ENCODE measurements at regions not wholly inside any gene's neighbourhood (a gene's known extent, or its start where the extent isn't known, plus 50 kb on each side); places are given as distances from the start of the nearest gene placed in this dataset.

DNA sequence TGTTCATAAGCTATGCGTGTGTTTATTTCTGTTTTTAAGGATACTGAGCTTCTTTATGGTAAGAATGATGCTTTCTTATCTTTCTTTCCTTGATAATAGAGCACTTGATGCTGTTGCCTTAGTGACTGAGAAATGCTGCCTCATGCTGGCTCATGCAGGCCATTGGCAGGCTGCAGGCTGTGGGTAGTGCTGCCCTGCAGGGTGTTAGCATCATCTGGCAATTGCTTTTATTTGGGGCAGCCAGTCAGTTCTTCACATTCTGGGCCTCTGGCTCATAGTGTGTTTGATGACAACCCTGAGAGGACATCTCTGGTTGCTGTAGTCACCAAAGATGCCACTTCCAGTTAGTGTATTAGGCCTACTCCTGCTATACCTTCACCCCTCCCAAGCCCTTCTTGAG is 66.2 kb upstream of the ONECUT1 start:
- no peak for DNase-seq (ENCODE audit: extremely low read depth, low read depth)
- TF ChIP-seq, protein P1, sequence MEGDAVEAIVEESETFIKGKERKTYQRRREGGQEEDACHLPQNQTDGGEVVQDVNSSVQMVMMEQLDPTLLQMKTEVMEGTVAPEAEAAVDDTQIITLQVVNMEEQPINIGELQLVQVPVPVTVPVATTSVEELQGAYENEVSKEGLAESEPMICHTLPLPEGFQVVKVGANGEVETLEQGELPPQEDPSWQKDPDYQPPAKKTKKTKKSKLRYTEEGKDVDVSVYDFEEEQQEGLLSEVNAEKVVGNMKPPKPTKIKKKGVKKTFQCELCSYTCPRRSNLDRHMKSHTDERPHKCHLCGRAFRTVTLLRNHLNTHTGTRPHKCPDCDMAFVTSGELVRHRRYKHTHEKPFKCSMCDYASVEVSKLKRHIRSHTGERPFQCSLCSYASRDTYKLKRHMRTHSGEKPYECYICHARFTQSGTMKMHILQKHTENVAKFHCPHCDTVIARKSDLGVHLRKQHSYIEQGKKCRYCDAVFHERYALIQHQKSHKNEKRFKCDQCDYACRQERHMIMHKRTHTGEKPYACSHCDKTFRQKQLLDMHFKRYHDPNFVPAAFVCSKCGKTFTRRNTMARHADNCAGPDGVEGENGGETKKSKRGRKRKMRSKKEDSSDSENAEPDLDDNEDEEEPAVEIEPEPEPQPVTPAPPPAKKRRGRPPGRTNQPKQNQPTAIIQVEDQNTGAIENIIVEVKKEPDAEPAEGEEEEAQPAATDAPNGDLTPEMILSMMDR (IDR thresholded peaks at IDR 0.05; ENCODE audit: low read depth, low read length, missing control alignments), result no peak
- H3K4me3 ChIP-seq (replicated peaks; ENCODE audit: low read depth, low read length), result no peak overlapping the region

DNA sequence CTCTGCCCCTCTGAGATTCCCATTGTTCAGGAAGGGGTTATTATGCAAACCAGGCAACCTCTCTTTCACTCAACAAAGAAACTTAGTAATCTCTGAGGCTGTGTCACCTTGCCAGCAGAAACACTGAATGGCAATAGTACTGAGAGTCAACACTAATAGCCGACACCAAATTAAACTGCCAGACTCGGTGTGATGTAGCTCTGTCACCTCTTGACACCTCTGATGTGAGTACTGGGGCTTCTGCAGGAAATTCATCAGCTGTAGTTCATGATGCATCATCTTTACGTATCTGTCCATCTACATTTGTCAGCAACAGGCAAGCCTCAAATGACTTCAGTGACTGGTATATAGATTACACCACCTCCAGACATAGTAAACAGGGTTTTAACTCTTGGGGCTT is 65.0 kb upstream of the ONECUT1 start:
- TF ChIP-seq, protein P1 (IDR thresholded peaks at IDR 0.05; ENCODE audit: low read depth, low read length, missing control alignments), result no peak
- no peak for DNase-seq (ENCODE audit: extremely low read depth, low read depth)

DNA sequence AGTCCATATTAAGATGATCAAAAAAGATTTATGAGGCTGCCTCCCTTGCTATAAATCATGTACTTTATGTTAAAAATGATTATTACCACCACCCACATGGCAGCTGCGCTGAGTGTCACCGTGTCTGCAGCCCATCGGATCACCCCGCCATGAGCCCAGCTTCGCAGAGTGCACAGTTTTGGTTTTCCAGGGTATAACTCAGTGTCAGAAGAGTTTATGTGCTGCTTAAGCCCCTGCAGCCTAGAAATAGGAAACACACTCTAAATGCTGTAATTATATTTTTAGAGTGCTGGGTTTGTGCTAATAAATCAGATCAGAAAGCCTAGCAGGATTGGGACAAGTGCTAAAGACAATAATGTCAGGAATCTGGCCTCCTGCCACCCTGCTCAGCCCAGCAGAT is 54.7 kb upstream of the ONECUT1 start:
- DNase-seq (ENCODE audit: extremely low read depth, low read depth), result no peak
- no peak overlapping the region for H3K4me3 ChIP-seq (replicated peaks; ENCODE audit: low read depth, low read length)
- TF ChIP-seq, protein P1 (IDR thresholded peaks at IDR 0.05; ENCODE audit: low read depth, low read length, missing control alignments), result no peak

More for the DNA sequence above, 65.0 kb upstream of the ONECUT1 start:
- H3K4me3 ChIP-seq (replicated peaks; ENCODE audit: low read depth, low read length), result no peak overlapping the region

All from HFF-Myc (cell line).